HCT116 (cell line): ENCODE measurements at regions not wholly inside any gene's neighbourhood (a gene's known extent, or its start where the extent isn't known, plus 50 kb on each side); places are given as distances from the start of the nearest gene placed in this dataset.

ENCODE experiments used
- ATAC-seq: fragments of 200-7000 bp; cut with Tn5 transposase; 2 replicates; pipeline ENCODE4 v1.9.1; 2020; ENCODE audit warnings: mild to moderate bottlenecking, moderate library complexity
- BruUV-seq: library from RNA; stranded (reverse); fragments of 400-500 nt; replicated peaks from 2 replicates; lab custom pipeline; 2021; lab: Mats Ljungman, UMichigan
- CTCF ChIA-PET: fragments of 300-600 bp; sonication (Branson Sonifier 250); formaldehyde crosslinking; loops from one replicate; lab custom pipeline; 2021; ENCODE audit warnings: antibody characterized with exemption; lab: Charles Lee
- POLR2A ChIA-PET: fragments of 300-600, 350-600 bp; sonication (Branson Sonifier 250); formaldehyde crosslinking; loops from one replicate; lab custom pipeline; 2021; ENCODE audit warnings: antibody characterized with exemption; lab: Charles Lee
- RAD21 ChIA-PET, 2 experiments: fragments of 300-600 bp; sonication (Branson Sonifier 250); formaldehyde crosslinking; loops; one replicate each; lab custom pipeline; 2023; ENCODE audit warnings: low total read pairs in 2 of 2; ENCODE audit not compliant: uncharacterized antibody in 2 of 2, unreplicated experiment in 2 of 2, low non-redundant PET in 1 of 2; lab: Charles Lee
- DNase-seq: peaks from one replicate; pipeline ENCODE4 v3.0.0-alpha.2; 2010; ENCODE audit warnings: low read depth, low spot score
- H2AFZ ChIP-seq: fragments of 200-600 bp; shearing (Covaris generic), sonication (generic); 2 replicates; pipeline ENCODE4 v1.6.1; 2017; ENCODE audit warnings: low read depth, mixed run types, mixed read lengths, antibody characterized with exemption, low read length; ENCODE audit not compliant: poor library complexity, severe bottlenecking
- H3K27ac ChIP-seq: 2 replicates; pipeline ENCODE4 v1.5.1; 2012; ENCODE audit warnings: low read depth, low read length
- H3K27me3 ChIP-seq: fragments of 200-600 bp; sonication (generic); 2 replicates; pipeline ENCODE4 v1.6.1; 2016; ENCODE audit warnings: mixed run types, low read length, mixed read lengths; ENCODE audit not compliant: insufficient read depth
- H3K36me3 ChIP-seq, 2 experiments: fragments of 200-500 bp in 1 of 2; fragments of 200-600 bp in 1 of 2; sonication (Bioruptor generic) in 1 of 2; sonication (generic) in 1 of 2; 2 replicates each; pipeline versions ENCODE4 v1.5.1 to v1.6.1; 2014 to 2016; ENCODE audit warnings: low read length in 2 of 2, inconsistent platforms in 1 of 2, mixed read lengths in 1 of 2, mixed run types in 1 of 2; ENCODE audit not compliant: insufficient read depth in 2 of 2, control insufficient read depth in 1 of 2
- H3K4me1 ChIP-seq, 2 experiments: fragments of 200-600 bp in 1 of 2; sonication (generic) in 1 of 2; 2 replicates each; pipeline versions ENCODE4 v1.5.1 to v1.6.1; 2012 to 2017; ENCODE audit warnings: low read length in 2 of 2, inconsistent platforms in 1 of 2, mild to moderate bottlenecking in 1 of 2, mixed read lengths in 1 of 2, mixed run types in 1 of 2, moderate library complexity in 1 of 2; ENCODE audit not compliant: insufficient read depth in 2 of 2, control insufficient read depth in 1 of 2
- H3K4me2 ChIP-seq: fragments of 200-600 bp; sonication (generic); 2 replicates; pipeline ENCODE4 v1.6.1; 2017; ENCODE audit warnings: mixed run types, low read length, mixed read lengths
- H3K4me3 ChIP-seq, 2 experiments: fragments of 200-600 bp in 1 of 2; sonication (generic) in 1 of 2; replicated peaks in 1 of 2; 2 replicates each; pipeline ENCODE4 v1.5.1; 2011 to 2016; ENCODE audit warnings: low read length in 2 of 2, control low read depth in 1 of 2, low read depth in 1 of 2, mild to moderate bottlenecking in 1 of 2, mixed read lengths in 1 of 2, mixed run types in 1 of 2
- H3K79me2 ChIP-seq: fragments of 200-600 bp; sonication (generic); 2 replicates; pipeline ENCODE4 v1.6.1; 2017; ENCODE audit warnings: mild to moderate bottlenecking, mixed run types, low read length, moderate library complexity, mixed read lengths; ENCODE audit not compliant: insufficient read depth
- H3K9ac ChIP-seq: fragments of 200-600 bp; sonication (generic); 2 replicates; pipeline ENCODE4 v1.6.1; 2016; ENCODE audit warnings: low read length, mixed read lengths
- H3K9me2 ChIP-seq: fragments of 200-600 bp; sonication (generic), shearing (Covaris generic); 2 replicates; pipeline ENCODE4 v1.6.1; 2017; ENCODE audit warnings: mixed run types, mild to moderate bottlenecking, moderate library complexity; ENCODE audit not compliant: insufficient read depth
- H3K9me3 ChIP-seq, 2 experiments: fragments of 200-500 bp in 1 of 2; fragments of 200-600 bp in 1 of 2; sonication (Bioruptor generic) in 1 of 2; sonication (generic) in 1 of 2; 2 replicates each; pipeline ENCODE4 v1.6.1; 2014 to 2017; ENCODE audit warnings: low read length in 2 of 2, mixed read lengths in 2 of 2, inconsistent platforms in 1 of 2, low read depth in 1 of 2, mild to moderate bottlenecking in 1 of 2, mixed run types in 1 of 2, moderate library complexity in 1 of 2; ENCODE audit not compliant: control insufficient read depth in 1 of 2, insufficient read depth in 1 of 2
- H4K20me1 ChIP-seq: fragments of 200-600 bp; sonication (generic), shearing (Covaris generic); 2 replicates; pipeline ENCODE4 v1.6.1; 2017; ENCODE audit warnings: mixed run types, mild to moderate bottlenecking, moderate library complexity; ENCODE audit not compliant: insufficient read depth
- ATF3 ChIP-seq: IDR thresholded peaks from 2 replicates; pipeline ENCODE4 v1.6.1; 2012
- ELF1 ChIP-seq: IDR thresholded peaks from 2 replicates; pipeline ENCODE4 v1.6.1; 2012; ENCODE audit warnings: low read depth, borderline replicate concordance
- EZH2 ChIP-seq: fragments of 200-600 bp; sonication (generic); IDR thresholded peaks from 2 replicates; pipeline ENCODE4 v1.6.1; 2017; ENCODE audit warnings: antibody characterized with exemption, mixed run types
- FOSL1 ChIP-seq: IDR thresholded peaks from 2 replicates; pipeline ENCODE4 v1.6.1; 2012; ENCODE audit warnings: low read depth
- POLR2A ChIP-seq: IDR thresholded peaks from 2 replicates; pipeline ENCODE4 v1.7.0; 2011; ENCODE audit warnings: borderline replicate concordance; ENCODE audit not compliant: insufficient read depth, insufficient read length; ENCODE audit errors: extremely low read depth
- POLR2AphosphoS5 ChIP-seq: IDR thresholded peaks from 2 replicates; pipeline ENCODE4 v1.6.1; 2011; ENCODE audit warnings: mild to moderate bottlenecking, low read depth, low read length, moderate library complexity
- TCF7L2 ChIP-seq: IDR thresholded peaks from 2 replicates; pipeline ENCODE4 v1.7.0; 2011; ENCODE audit warnings: borderline replicate concordance, inconsistent platforms; ENCODE audit not compliant: insufficient read depth, insufficient read length; ENCODE audit errors: extremely low read depth
- ZFX ChIP-seq: fragments of 450-650 bp; IDR thresholded peaks from 2 replicates; pipeline ENCODE4 v1.6.1; 2017
- ZNF274 ChIP-seq: fragments of 200-500 bp; sonication (Bioruptor generic); IDR thresholded peaks from 2 replicates; pipeline ENCODE4 v1.6.1; 2014; ENCODE audit warnings: mild to moderate bottlenecking, low read depth, low read length, inconsistent platforms
- intact Hi-C: fragments of 100-400 bp; cut with micrococcal nuclease; formaldehyde crosslinking; loops from 2 replicates; pipeline ENCODE4 v1.10.0; 2022

DNA sequence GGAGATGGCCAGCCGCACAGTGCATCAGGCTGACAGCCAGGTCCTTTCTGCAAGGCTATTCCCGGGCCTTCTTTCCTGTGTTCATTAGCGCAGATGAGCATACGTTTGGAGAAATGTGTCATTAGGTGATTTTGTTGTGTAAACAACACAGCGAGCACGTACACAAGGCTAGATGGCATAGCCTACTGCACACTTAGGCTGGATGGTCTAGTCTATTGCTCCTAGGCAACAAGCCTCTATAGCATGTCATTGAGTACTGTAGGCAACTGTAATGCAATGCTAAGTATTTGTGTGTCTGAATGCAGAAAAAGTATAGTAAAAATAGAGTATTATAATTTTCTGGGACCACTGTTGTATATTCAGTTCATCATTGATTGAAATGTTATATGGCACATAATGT lies 50.9 kb upstream of the PHLPP1 start:
- intact Hi-C loops, result no loop called here
- Histone ChIP-seq H3K4me1 (peaks cover 0 to 6% of the 10 kb centered on the region in 2 experiments; a peak in 1 of 4 replicates), H3K36me3 (no peaks in the 10 kb centered on the region), H2AFZ (no peak overlapping the region), H3K27ac (no peak overlapping the region)
- RAD21 ChIA-PET, result no interaction called here
- TF ChIP-seq POLR2AphosphoS5 (no peak), ZNF274 (no peak), ATF3 (no peak), ZFX (no peak), TCF7L2 (no peak)
- TF ChIP-seq, all 23 proteins: peak for 0
- Histone ChIP-seq H3K27me3 (no peaks in the 10 kb centered on the region), H3K9me2 (no peaks in the 10 kb centered on the region), H3K4me2 (no peak overlapping the region), H3K9ac (no peak overlapping the region), H3K79me2 (no peaks in the 10 kb centered on the region), H3K9me3 (no peaks in the 10 kb centered on the region), H4K20me1 (no peaks in the 10 kb centered on the region), H3K4me3 (no peak overlapping the region)
- ATAC-seq, result no peak
- CTCF ChIA-PET, result interaction anchor here (1.5 kb wide), 1 partner anchor 51 kb away, joined by 4 read pairs; the partner anchor contains the start of gene PHLPP1
- POLR2A ChIA-PET, result no interaction called here
- DNase-seq, result no peak
- no TSS peak for BruUV-seq

GRCh38 chr18:62665188-62665587 lies 50.2 kb upstream of the PHLPP1 start:
- Histone ChIP-seq H2AFZ (no peak overlapping the region), H3K27me3 (no peaks in the 10 kb centered on the region), H3K4me2 (no peak overlapping the region), H3K9ac (no peak overlapping the region), H3K36me3 (no peaks in the 10 kb centered on the region), H3K9me3 (no peaks in the 10 kb centered on the region), H4K20me1 (no peaks in the 10 kb centered on the region), H3K9me2 (no peaks in the 10 kb centered on the region), H3K4me3 (no peak overlapping the region), H3K79me2 (no peaks in the 10 kb centered on the region), H3K27ac (no peak overlapping the region), H3K4me1 (peaks cover 0 to 6% of the 10 kb centered on the region in 2 experiments; a peak in 1 of 4 replicates)
- intact Hi-C loops, result no loop called here
- TF ChIP-seq ELF1, result no peak
- no peak for TF ChIP-seq EZH2
- TF ChIP-seq ATF3, result no peak
- no peak for TF ChIP-seq POLR2A
- TF ChIP-seq FOSL1, result no peak
- no peak for TF ChIP-seq ZNF274
- CTCF ChIA-PET, result no interaction called here
- no peak for DNase-seq
- RAD21 ChIA-PET, result no interaction called here
- POLR2A ChIA-PET, result no interaction called here
- ATAC-seq, result no peak
- no TSS peak for BruUV-seq
